ENCODE measurements at regions not wholly inside any gene's neighbourhood (a gene's known extent, or its start where the extent isn't known, plus 50 kb on each side); places are given as distances from the start of the nearest gene placed in this dataset.
"Not testable (repeated sequence)": the region's sequence is repeated elsewhere in the genome, so short reads cannot be mapped to it uniquely, and the experiment has no call there.

DNA sequence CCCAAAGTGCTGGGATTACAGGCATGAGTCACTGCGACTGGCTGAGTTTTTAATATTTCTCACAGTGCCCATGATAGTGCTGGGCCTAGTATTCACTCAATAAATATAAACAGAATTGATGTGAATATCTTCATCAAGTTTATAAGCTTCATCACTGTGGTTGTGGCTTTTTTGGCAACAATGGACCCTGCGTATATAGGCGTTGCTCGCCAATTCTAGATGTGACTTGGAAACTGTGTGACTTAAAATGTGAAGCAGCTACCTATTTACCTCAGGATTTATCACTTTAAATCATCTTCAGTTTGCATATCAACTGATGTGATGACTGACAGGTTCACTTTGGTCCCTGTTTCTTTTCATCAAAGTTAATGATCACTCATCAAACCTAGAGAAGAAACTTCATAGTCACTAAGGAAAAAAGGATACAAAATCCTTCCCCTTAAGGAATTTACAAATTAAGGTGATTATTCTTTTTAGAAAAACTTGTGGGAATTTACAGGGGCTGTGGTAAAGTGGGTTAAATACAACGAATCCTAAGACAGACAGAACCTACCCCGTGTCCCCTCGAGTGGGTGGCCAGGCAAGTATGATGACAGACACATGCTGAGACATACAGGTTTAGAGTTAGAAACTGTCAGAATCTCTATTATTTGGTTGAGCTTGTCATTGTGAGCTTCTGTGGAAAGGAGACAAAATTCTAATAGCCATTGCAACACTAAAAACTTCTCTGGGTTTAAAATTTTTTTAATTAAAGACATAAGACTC lies 101.3 kb downstream of the AKAP11 start:
- no peak for DNase-seq

DNA sequence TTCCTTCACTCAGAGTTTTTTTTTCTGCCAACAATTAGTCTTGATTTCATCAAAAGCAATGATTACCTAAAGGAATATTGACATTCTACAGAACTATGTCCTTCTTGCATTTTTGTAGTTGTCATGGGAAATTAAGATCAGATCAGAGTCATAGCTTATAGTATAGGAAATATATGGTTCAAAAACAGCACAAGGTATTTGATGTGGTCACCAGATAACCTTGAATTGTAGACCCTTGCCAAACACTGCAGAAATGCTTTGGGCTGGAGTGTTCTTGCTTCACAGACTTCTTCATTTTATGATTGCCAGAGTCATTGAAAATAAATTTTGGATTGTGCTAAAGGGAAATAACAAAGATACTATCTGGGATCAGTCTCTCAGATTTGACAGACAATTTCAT lies 103.7 kb downstream of the AKAP11 start:
- DNase-seq = no peak

DNA sequence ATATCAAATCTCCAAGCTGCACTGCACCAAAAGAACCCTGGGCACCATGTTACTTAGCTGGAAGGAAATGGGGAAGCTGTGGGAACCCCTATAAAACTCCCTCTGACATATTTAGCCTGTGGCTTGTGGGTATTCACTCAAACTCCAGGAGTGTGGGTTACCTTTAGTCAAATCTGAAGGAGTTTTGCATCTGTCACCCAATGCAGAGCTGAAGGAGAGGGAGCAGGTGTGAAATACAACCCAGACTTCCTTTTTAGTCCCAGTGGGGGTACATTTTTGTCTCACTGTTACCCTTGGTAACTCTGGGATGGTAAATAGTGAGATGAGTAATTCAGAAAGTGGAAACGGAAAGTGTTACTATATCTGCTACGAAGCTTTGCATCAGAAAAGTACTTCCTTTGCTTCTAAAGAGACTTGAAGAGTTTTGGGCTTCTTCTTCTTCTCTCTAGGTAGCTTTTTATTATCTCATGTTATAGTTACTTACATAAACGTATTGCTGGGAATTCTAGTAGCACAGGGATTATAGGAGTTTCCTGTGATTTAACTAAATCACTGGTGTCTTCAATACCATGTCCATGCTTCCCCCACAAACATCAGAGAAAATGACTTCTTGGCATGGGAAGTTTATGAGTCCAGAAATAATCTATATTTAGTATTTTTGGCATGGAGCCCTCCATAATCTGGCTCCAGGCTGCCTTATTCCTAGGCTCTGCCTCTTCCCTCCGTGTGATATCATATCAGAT lies 105.9 kb downstream of the AKAP11 start:
- peak; percentile 17 for DNase-seq

DNA sequence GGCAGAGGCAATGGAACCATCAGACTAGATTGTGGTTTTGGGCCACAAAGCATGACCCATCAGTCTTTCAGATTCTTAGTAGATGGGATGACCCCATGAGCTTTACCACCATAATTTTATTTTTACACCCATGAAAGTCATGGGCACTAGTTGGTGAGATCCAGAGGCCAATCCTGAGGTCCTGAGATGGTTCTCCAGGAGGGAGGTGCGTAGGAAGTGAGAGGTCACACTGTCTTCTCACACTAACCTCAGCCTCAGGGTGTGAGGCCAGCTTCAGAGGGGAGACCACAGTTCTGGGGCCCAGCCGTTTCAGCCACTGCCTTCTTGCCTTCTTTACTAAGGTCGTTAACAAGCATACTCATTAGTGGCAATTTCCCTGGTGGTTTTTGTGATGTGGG lies 106.4 kb downstream of the AKAP11 start:
- DNase-seq = no peak

DNA sequence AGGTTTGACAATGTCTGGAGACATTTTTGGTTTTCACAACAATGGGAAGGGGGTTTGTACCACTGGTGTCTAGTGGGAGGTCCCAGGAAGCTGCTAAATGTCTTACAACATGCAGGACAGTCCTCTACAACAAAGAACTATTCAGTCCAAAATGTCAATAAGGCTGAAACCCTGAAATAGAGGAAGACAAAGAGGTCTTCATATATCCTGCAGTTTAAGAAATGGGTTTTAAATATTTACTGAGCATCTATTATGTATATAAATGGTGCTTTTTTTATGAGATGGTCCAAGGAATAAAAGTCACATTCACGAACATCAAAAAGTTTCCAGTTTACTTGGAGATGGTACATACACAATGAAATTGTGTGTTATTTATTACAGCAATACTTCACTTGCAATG lies 107.3 kb downstream of the AKAP11 start:
- no peak for DNase-seq

DNA sequence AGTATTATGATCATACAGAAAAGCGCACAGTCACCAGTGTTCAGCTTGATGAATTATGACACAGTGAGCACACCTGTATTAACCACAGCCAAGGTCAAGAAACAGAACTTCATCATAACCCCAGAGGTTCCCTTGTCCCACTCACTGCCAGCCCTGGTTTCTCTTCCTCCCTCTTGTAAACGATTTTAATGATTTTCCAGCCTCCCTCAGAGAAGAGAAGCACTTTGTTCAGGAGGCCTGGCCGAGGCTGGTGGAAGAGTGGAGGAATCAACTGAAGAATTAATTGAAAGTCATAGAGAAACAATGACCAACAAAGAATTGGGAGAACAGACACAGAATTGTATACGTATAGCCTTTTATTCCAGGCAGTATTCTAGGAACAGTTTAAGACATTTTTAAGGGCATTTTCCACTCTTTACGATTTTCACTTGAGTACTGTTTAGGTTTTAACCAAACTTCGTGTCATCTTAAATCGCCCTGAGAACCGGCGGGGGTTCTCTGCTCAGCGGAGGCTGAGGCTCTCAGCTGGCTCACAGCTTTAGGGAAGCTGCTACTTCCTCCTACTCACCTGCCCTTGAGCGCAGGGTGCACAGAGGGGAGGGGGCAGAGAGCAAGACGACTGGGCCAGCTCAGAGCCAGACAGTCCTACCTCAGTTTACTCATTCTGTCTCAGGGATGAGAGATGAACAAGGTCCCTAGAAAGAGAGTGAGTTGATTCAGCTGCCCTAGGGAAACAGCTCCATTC lies 108.6 kb downstream of the AKAP11 start:
- DNase-seq = no peak

DNA sequence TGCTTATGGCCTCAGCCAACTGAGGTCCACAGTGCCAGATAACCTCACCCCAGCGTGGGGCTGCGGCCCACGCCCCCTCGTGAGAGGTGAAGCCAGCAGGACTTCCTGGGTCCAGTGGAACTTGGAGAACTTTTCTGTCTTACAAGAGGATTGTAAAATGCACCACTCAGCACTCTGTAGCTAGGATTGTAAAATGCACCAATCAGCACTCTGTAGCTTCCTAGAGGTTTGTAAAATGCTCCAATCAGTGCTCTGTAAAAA lies 109.1 kb downstream of the AKAP11 start:
- DNase-seq = no peak

DNA sequence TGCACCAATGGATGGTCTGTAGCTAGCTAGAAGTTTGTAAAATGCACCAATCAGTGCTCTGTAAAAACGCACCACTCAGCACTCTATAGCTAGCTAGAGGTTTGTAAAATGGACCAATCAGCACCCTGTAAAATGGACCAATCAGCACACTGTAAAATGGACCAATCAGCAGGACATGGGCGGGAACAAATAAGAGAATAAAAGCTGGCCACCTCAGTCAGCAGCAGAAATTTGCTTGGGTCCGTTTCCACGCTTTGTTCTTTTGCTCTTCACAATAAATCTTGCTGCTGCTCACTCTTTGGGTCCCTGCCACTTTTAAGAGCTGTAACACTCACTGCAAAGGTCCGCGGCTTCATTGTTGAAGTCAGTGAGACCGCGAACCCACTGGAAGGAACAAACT lies 109.5 kb downstream of the AKAP11 start:
- DNase-seq = not testable (repeated sequence)

DNA sequence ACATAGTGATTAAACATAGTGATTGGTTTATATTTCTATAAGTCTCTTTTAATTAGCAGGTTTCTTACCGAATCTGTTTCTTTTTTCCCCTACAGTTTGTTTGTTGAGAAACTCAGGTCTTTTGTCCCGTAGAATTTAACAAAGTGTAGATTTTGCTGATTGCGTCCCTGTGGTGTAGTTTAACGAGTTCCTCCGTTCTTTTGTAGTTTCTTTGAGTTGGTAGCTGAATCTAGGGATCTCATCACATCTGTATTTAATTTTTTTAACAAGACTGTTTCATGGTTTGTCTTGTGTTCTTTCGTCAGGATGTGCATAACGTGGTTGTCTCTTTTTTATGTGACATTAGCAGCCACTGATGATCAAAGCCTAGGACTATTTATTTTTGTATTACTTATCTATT lies 111.1 kb downstream of the AKAP11 start:
- no peak for DNase-seq

DNA sequence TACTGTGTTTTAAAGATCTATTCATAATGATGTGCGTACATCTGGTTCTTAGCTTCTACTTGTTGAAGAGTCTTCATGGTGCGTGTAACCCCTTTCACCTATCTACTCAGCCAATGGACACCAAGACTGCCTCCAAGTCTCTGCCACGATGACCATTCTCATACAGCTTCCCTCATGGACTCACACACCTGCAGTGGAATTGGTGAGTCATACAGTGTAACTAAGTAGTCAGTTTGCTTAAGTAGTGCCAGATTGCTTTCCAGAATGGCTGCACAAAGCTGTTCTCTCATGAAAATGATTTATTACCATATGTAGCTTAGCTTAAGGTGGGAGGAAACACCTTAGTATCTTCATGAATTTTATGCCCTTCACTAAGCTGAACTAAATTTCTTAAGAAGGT lies 112.3 kb downstream of the AKAP11 start:
- DNase-seq = no peak

DNA sequence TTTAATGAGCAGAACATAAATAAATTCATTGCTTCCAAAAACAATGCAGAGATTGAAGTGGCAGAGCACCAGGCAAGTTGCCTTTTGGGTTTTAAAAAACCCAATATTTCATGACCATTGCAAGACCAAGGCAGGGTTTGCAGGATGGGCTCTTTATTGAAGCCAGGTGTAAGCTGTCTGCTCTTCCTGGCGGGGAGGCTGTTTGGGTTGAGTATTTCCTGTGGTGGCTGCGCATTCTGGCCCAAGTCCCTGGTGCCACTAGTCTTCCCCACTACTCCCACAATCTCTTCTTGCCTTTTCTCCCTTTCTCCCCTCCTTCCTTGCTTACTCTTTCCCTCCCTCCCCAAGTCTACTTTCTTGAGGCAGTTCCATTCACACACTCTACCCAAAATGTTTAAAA lies 116.4 kb downstream of the AKAP11 start:
- no peak for DNase-seq

DNA sequence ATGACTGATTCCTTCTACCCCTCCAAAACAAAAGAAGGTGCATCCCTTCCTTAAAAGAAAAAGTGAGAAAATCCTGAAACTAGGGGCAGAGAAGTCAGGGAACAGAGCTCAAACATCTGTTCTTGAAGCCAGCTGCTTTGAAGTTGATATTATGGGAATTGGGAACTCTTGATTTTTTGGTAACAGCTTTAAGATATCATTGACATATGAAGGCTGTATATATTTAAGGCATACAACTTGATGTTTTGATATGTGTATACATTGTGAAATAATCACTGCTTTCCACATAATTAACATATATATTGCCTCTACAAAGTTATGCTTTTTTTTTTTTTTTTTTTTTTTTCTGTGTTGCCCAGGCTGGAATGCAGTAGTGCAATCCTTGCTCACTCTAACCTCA lies 117.1 kb downstream of the AKAP11 start:
- no peak for DNase-seq

DNA sequence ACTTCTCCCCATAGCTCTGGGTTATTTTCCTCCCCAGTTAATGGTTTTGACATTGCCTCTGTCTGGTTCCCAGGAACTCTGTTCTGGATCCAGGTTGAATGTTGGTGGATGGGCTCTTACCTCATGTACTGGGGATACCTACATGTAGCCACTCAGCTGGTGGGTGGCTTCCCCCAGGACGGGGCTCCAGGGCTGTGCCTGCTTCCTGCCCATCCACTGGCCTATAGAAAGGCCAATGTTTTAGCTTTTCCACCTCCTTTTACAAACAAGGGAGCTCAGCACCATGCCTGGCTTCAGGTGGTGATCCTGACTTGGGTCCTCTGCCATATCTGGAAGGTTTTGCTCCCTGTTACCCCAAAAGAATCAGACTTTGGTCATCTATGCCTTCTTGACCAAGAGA lies 120.2 kb downstream of the AKAP11 start:
- no peak for DNase-seq

DNA sequence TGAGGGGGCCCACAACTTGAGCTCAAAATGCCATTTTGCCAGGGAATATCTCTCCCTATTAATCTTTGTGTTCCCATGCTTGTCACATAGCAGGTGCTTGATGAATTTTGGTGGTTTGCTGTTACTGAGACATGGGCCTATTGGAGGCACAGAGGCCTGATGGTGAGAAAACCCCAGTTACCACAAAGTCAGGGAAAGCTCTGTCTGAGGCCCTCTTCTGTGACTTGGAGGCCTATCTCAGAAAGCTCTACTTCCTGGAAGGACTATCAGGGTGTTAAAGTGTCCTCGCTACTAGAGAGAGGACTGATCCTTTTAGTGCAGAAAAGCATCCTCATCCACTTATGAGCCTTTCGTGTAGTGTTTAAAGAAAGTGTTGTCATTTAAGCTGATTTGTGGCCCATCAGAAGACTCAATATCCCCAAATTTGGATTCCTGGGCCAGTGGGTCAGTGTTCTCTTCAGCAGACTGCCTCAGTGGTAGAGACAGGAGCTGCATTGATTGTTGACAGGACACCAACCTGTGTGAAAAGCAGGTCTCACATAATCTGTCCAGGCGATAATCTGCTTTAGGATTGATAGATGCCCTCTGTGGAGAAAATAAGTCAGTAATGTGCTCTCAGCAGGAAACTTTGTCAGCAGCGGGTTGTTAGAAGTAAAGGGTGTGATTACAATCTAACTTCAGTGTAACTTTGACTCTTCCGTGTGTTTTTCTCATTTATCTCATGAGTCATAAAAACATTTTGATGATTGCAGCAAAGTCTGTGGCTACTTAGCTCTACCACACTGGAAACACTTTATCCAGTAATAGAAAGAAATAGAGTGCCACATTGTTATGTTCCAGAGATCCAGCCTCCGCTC lies 121.0 kb downstream of the AKAP11 start:
- no peak for DNase-seq

DNA sequence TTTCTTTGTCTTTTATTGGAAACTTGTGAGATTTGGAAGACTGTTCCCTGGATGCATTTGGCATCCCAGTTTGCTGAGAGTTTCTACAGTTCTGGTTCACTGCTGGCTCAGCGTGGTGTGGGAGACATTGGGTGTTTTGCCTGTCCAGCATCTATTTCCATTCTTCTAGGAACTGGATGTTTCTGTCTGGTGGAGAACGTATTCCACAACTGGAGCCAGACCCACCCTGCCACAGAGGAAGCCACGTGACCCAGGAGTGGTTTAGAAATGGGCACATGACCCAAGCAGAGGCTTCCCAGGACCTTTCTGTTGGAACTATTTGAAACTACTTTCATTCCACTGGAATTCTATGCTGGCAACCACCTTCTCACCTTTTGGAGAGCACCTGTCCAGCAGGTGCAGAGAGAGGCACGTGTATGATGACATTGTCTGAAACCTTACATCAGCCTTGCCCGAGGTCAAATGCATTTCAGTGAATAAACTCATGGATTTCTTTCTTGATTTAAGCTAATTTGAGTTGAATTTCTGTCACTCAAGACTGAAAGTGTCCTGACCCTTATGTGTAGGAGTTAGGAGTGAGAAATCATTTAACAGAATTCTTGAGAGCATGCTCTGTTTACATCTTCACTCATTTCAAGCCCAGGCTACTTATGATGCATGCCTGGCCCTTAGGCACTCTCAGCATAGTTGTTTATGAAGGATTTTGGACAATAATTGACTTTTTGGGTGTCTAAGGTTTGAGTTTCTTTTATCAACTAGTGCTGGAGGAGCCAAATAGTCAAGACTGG lies 121.8 kb downstream of the AKAP11 start:
- DNase-seq = no peak

DNA sequence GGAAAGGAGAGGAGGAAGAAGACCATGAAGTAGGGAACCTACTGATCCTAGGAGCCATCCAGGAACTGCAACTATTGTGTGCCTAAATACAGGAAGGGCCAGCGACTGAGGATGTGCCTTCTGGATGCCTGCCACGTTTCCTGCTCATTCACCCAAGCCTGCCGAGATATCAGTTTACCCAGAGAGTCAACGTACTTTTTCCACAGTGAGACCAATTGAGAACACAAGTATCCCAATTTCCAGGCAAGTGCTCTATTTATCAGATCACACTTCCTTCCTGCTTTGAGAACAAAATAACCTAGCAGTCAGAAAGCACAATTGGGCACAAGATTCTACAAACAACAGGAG lies 122.4 kb downstream of the AKAP11 start:
- no peak for DNase-seq

DNA sequence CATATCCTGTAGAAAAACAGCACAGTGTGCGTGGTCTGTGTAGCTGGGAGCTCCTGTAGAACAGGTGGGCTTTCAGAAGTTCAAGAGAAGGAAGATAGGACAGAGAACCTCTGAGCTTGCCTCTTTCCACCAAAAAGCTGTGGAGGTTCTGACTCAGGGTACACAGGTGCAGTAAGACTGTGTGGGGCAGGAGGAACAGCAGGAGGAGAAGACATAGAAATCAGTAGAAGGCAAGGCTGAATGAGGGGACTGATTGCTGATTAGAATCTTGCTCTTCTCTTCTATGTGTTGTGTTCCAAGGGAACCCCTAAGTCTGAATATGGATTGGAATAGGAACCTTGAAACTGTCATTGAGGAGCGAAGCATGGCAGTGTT lies 122.7 kb downstream of the AKAP11 start:
- DNase-seq = no peak

DNA sequence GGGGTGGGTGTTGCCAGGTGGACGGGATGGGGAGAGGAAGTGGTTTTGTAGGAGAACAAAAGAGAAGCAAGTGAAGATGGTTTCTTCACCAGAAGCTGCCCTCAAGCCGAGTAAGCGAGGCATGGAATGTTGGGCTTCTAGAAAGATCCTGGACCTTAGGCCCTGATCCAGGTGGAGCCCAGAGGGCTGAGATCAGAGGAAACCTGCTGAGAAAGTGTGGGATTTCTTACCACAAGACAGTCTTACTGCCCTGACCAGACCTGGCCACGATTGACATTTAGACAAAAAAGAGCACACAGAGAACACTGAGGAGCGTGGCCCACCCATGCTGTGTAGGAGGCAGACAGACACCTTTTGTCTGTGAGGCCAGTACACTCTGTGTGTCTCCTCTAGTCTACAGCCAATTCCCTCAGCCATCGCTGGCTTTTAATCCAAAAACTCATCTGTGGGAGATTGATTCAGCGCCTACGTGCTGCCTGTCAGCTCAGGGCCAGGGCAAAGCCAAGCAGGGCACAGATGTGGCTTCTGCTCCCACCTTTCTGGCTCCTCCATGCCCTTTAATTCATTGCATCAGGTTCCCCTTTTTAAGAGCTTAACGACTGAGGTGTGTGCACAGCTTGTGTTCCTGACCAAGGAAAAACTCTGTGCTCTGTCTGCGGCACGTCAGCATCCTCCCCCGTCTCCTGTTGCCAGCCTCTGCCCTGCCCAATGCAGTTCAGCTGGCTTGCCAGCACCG lies 123.3 kb downstream of the AKAP11 start:
- no peak for DNase-seq

DNA sequence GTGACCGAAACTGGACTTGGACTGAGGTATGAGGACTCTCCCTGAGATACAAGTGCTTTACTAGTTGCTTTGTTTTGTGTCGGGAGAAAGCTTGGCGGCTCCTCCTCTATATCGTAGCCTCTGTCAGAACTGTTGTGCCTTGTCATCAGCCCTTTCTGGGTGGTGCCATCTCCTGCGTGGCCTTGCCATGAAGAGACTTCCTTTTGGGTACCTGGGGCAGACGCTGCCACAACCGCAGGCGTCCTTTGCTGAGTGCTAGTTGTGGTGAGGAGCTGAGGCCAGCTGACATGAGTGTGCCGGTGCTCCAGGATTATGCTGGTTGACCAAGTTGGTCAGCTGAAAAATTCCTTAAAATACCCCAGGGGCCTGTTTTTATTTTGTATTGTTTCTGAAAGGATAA lies 124.5 kb downstream of the AKAP11 start:
- no peak for DNase-seq

DNA sequence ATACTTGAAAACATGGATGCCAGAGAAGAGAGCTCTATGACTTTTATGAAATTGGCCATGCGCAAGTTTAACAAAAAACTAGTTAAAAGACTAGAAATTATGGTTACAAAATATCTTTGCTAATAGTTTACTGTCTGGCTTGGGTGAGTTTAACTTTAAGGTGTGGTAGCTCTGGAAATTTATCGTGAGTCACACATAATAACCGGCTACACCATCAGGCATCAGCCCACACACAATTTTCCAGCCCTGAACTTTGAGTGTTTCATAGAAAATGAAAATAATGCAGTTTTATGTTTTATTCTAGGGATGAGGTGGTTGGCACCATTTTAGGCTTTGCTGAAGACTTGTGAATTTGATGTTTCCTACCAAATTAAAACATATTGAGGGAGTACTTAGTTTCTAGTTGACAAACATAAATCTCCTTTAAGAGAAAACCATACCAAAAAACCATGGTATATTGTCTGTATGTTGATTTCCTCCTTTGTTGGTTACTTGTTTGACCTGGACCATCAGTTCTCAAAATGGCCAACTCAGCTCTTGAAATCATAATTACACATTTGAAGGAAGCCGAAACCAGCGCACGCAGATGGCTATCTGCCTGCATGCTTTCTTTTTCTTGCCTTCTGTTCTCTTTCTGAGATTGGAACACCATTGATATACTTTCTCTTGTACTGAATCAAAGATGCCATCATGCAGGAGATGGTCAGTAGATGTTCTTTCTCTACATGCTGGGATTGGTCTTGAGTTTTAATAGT lies 125.1 kb downstream of the AKAP11 start:
- DNase-seq = no peak
